SK-N-SH (cell line): ENCODE measurements at regions not wholly inside any gene's neighbourhood (a gene's known extent, or its start where the extent isn't known, plus 50 kb on each side); places are given as distances from the start of the nearest gene placed in this dataset.

Experiments
- CTCF ChIA-PET: fragments of 300-600, 350-600 bp; formaldehyde crosslinking; extraction: SDS; loops from one replicate; lab custom pipeline; 2021; lab: Yijun Ruan, JAX
- POLR2A ChIA-PET: fragments of 350-600 bp; sonication (Branson Sonifier 250); formaldehyde crosslinking; extraction: SDS; loops from one replicate; lab custom pipeline; 2020; ENCODE audit warnings: antibody characterized with exemption, inconsistent platforms; lab: Yijun Ruan, JAX
- DNase-seq: peaks from one replicate; pipeline ENCODE4 v3.0.0; 2012
- H2AFZ ChIP-seq: fragments of 200-600 bp; sonication (generic); 2 replicates; pipeline ENCODE4 v1.8.1; 2016; ENCODE audit warnings: antibody characterized with exemption, mild to moderate bottlenecking, low read depth
- H3F3A ChIP-seq: fragments of 200-600 bp; sonication (generic); replicated peaks from 2 replicates; pipeline ENCODE3; 2016; ENCODE audit warnings: antibody characterized with exemption, mild to moderate bottlenecking; ENCODE audit not compliant: insufficient read depth
- H3K27ac ChIP-seq, 2 experiments: fragments of 200-500 bp in 1 of 2; fragments of 200-600 bp in 1 of 2; sonication (Bioruptor generic) in 1 of 2; sonication (generic), shearing (Covaris generic) in 1 of 2; 2 replicates each; pipeline versions ENCODE4 v1.5.1 to v1.6.1; 2014 to 2016; ENCODE audit warnings: low read depth in 2 of 2, inconsistent platforms in 1 of 2, low read length in 1 of 2, mild to moderate bottlenecking in 1 of 2, mixed read lengths in 1 of 2
- H3K27me3 ChIP-seq: fragments of 200-600 bp; sonication (generic), shearing (Covaris generic); 2 replicates; pipeline ENCODE4 v1.6.1; 2016; ENCODE audit warnings: mixed run types; ENCODE audit not compliant: insufficient read depth
- H3K36me3 ChIP-seq, 2 experiments: fragments of 200-500 bp in 1 of 2; fragments of 200-600 bp in 1 of 2; sonication (Bioruptor generic) in 1 of 2; sonication (generic) in 1 of 2; replicated peaks in 1 of 2; 2 replicates each; pipeline versions ENCODE3 to v1.5.1; 2014 to 2016; ENCODE audit warnings: low read length in 1 of 2, mild to moderate bottlenecking in 1 of 2; ENCODE audit not compliant: insufficient read depth in 2 of 2, control insufficient read depth in 1 of 2
- H3K4me1 ChIP-seq, 2 experiments: fragments of 200-500 bp in 1 of 2; fragments of 200-600 bp in 1 of 2; sonication (Bioruptor generic) in 1 of 2; sonication (generic), shearing (Covaris generic) in 1 of 2; 2 replicates each; pipeline versions ENCODE4 v1.5.1 to v1.6.1; 2014 to 2016; ENCODE audit warnings: low read depth in 1 of 2, low read length in 1 of 2, mixed run types in 1 of 2; ENCODE audit not compliant: insufficient read depth in 2 of 2, control insufficient read depth in 1 of 2
- H3K4me2 ChIP-seq: fragments of 200-600 bp; sonication (generic), shearing (Covaris generic); 2 replicates; pipeline ENCODE4 v1.6.1; 2017; ENCODE audit warnings: mixed run types
- H3K4me3 ChIP-seq, 2 experiments: fragments of 200-500 bp in 1 of 2; fragments of 200-600 bp in 1 of 2; sonication (Bioruptor generic) in 1 of 2; sonication (generic), shearing (Covaris generic) in 1 of 2; 2 replicates each; pipeline versions ENCODE4 v1.5.1 to v1.8.1; 2014 to 2016; ENCODE audit warnings: low read depth in 2 of 2, inconsistent platforms in 1 of 2, low read length in 1 of 2, mild to moderate bottlenecking in 1 of 2, mixed read lengths in 1 of 2, moderate library complexity in 1 of 2
- H3K79me2 ChIP-seq: fragments of 200-600 bp; sonication (generic); 2 replicates; pipeline ENCODE4 v1.8.1; 2017; ENCODE audit warnings: mild to moderate bottlenecking; ENCODE audit not compliant: insufficient read depth
- H3K9ac ChIP-seq: fragments of 200-600 bp; sonication (generic); 2 replicates; pipeline ENCODE4 v1.6.1; 2017; ENCODE audit warnings: mixed run types
- H3K9me2 ChIP-seq: fragments of 200-600 bp; sonication (generic); 2 replicates; pipeline ENCODE4 v1.6.1; 2017; ENCODE audit warnings: mixed run types
- H3K9me3 ChIP-seq: fragments of 200-600 bp; sonication (generic); 2 replicates; pipeline ENCODE4 v1.6.1; 2017; ENCODE audit warnings: mixed run types, mild to moderate bottlenecking, moderate library complexity
- H4K20me1 ChIP-seq: fragments of 200-600 bp; sonication (generic); 2 replicates; pipeline ENCODE4 v1.6.1; 2017; ENCODE audit warnings: mild to moderate bottlenecking, mixed run types; ENCODE audit not compliant: insufficient read depth
- EP300 ChIP-seq, 2 experiments: IDR thresholded peaks; 2 replicates each; pipeline versions ENCODE4 v1.4.0 to v1.6.1; 2012; ENCODE audit warnings: borderline replicate concordance in 1 of 2, low read depth in 1 of 2, low read length in 1 of 2
- GABPA ChIP-seq: IDR thresholded peaks from 2 replicates; pipeline ENCODE4 v1.4.0; 2012; ENCODE audit warnings: low read depth, mild to moderate bottlenecking
- GATA2 ChIP-seq: sonication (generic); formaldehyde crosslinking; IDR thresholded peaks from 2 replicates; pipeline ENCODE4 v1.5.0; 2020; ENCODE audit warnings: mild to moderate bottlenecking, missing genetic modification reagents
- MXI1 ChIP-seq: IDR thresholded peaks from 2 replicates; pipeline ENCODE4 v1.6.1; 2012; ENCODE audit warnings: mild to moderate bottlenecking, low read depth, low read length, improper control_type of control experiment
- NRF1 ChIP-seq: IDR thresholded peaks from 2 replicates; pipeline ENCODE4 v1.6.1; 2012; ENCODE audit warnings: low read depth, mild to moderate bottlenecking, low read length
- RXRA ChIP-seq: IDR thresholded peaks from 2 replicates; pipeline ENCODE4 v1.4.0; 2012; ENCODE audit warnings: low read depth, mild to moderate bottlenecking, borderline replicate concordance
- SIN3A ChIP-seq: IDR thresholded peaks from 2 replicates; pipeline ENCODE4 v1.6.1; 2012; ENCODE audit warnings: low read depth, mild to moderate bottlenecking, low read length, moderate library complexity, borderline replicate concordance
- SMC3 ChIP-seq: IDR thresholded peaks from 2 replicates; pipeline ENCODE4 v1.6.1; 2012; ENCODE audit warnings: low read depth, low read length, improper control_type of control experiment
- TEAD4 ChIP-seq: IDR thresholded peaks from 2 replicates; pipeline ENCODE4 v1.4.0; 2012; ENCODE audit warnings: mild to moderate bottlenecking, borderline replicate concordance; ENCODE audit not compliant: insufficient read depth
- YY1 ChIP-seq: IDR thresholded peaks from 2 replicates; pipeline ENCODE4 v1.4.0; 2012; ENCODE audit warnings: low read depth, mild to moderate bottlenecking
- WGBS: methylation state at CpG from one replicate; pipeline ENCODE4 v1.1.6; 2017; ENCODE audit warnings: low lambda C conversion rate; 5-methylcytosine and 5-hydroxymethylcytosine counted together
- TF ChIP-seq, protein P1 (sequence below): IDR thresholded peaks from 2 replicates; pipeline ENCODE4 v1.4.0; 2012; ENCODE audit warnings: low read depth, borderline replicate concordance
- TF ChIP-seq, protein P2 (sequence below): IDR thresholded peaks from 2 replicates; pipeline ENCODE4 v1.6.1; 2012; ENCODE audit warnings: mild to moderate bottlenecking, low read depth, low read length, moderate library complexity
- TF ChIP-seq, protein P3 (sequence below): fragments of 200-600 bp; sonication (generic); IDR thresholded peaks from 2 replicates; pipeline ENCODE4 v1.6.1; 2017; ENCODE audit warnings: antibody characterized with exemption, mild to moderate bottlenecking, moderate library complexity

DNA sequence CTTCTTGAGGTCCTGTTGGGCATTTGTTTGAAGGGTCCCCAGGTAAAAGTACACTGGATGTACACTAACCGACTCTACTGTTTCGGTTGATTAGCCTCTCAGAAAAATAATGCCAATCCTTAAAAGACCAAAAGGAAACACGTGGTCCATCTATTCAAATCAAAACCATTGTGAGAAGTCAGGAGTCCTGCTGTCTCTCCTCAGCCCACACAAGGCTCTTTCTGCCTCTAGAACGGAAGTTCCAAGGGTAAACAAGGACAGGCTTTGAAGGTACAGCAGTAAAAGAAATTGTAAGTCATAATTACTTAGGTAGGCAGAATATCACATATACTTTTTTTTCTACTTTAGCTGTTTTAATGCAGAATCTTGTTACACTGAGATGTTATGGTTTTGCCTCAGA, 71.7 kb upstream of the TPK1 start:
- H3K27me3 ChIP-seq = no peaks in the 10 kb centered on the region
- TF ChIP-seq GATA2 (CRISPR knock-in tag) (no peak), NRF1 (no peak), RXRA (no peak), EP300 (IDR thresholded peaks at IDR 0.05; ENCODE audit: borderline replicate concordance in 1 of 2, low read depth in 1 of 2, low read length in 1 of 2) (no peak), TEAD4 (no peak), MXI1 (no peak), SMC3 (no peak), GABPA (no peak), YY1 (no peak), SIN3A (no peak)
- TF ChIP-seq, protein P1, sequence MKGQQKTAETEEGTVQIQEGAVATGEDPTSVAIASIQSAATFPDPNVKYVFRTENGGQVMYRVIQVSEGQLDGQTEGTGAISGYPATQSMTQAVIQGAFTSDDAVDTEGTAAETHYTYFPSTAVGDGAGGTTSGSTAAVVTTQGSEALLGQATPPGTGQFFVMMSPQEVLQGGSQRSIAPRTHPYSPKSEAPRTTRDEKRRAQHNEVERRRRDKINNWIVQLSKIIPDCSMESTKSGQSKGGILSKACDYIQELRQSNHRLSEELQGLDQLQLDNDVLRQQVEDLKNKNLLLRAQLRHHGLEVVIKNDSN = no peak
- TF ChIP-seq, protein P2, sequence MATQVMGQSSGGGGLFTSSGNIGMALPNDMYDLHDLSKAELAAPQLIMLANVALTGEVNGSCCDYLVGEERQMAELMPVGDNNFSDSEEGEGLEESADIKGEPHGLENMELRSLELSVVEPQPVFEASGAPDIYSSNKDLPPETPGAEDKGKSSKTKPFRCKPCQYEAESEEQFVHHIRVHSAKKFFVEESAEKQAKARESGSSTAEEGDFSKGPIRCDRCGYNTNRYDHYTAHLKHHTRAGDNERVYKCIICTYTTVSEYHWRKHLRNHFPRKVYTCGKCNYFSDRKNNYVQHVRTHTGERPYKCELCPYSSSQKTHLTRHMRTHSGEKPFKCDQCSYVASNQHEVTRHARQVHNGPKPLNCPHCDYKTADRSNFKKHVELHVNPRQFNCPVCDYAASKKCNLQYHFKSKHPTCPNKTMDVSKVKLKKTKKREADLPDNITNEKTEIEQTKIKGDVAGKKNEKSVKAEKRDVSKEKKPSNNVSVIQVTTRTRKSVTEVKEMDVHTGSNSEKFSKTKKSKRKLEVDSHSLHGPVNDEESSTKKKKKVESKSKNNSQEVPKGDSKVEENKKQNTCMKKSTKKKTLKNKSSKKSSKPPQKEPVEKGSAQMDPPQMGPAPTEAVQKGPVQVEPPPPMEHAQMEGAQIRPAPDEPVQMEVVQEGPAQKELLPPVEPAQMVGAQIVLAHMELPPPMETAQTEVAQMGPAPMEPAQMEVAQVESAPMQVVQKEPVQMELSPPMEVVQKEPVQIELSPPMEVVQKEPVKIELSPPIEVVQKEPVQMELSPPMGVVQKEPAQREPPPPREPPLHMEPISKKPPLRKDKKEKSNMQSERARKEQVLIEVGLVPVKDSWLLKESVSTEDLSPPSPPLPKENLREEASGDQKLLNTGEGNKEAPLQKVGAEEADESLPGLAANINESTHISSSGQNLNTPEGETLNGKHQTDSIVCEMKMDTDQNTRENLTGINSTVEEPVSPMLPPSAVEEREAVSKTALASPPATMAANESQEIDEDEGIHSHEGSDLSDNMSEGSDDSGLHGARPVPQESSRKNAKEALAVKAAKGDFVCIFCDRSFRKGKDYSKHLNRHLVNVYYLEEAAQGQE = no peak
- TF ChIP-seq, protein P3, sequence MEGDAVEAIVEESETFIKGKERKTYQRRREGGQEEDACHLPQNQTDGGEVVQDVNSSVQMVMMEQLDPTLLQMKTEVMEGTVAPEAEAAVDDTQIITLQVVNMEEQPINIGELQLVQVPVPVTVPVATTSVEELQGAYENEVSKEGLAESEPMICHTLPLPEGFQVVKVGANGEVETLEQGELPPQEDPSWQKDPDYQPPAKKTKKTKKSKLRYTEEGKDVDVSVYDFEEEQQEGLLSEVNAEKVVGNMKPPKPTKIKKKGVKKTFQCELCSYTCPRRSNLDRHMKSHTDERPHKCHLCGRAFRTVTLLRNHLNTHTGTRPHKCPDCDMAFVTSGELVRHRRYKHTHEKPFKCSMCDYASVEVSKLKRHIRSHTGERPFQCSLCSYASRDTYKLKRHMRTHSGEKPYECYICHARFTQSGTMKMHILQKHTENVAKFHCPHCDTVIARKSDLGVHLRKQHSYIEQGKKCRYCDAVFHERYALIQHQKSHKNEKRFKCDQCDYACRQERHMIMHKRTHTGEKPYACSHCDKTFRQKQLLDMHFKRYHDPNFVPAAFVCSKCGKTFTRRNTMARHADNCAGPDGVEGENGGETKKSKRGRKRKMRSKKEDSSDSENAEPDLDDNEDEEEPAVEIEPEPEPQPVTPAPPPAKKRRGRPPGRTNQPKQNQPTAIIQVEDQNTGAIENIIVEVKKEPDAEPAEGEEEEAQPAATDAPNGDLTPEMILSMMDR = no peak
- TF ChIP-seq, all 33 proteins: peak for 0
- H3K4me2 ChIP-seq = no peak overlapping the region
- no peaks in the 10 kb centered on the region for H3K79me2 ChIP-seq
- no peak overlapping the region for H3K9ac ChIP-seq
- H3F3A ChIP-seq = no peaks in the 10 kb centered on the region
- no peak overlapping the region for H3K4me3 ChIP-seq
- H4K20me1 ChIP-seq = no peaks in the 10 kb centered on the region
- CTCF ChIA-PET = no interaction called here
- no peak for DNase-seq
- no peaks in the 10 kb centered on the region for H3K9me3 ChIP-seq
- no peaks in the 10 kb centered on the region for H3K4me1 ChIP-seq
- 11% methylated on average over 4 of the region's 4 CpGs for WGBS
- POLR2A ChIA-PET = no interaction called here
- H3K9me2 ChIP-seq = no peaks in the 10 kb centered on the region
- no peak overlapping the region for H2AFZ ChIP-seq
- H3K27ac ChIP-seq = no peak overlapping the region
- no peaks in the 10 kb centered on the region for H3K36me3 ChIP-seq
